DOHH2 (cell line): ENCODE measurements at regions not wholly inside any gene's neighbourhood (a gene's known extent, or its start where the extent isn't known, plus 50 kb on each side); places are given as distances from the start of the nearest gene placed in this dataset.

Experiments
- EZH2phosphoT487 ChIP-seq: fragments of 200-600 bp; sonication (generic); IDR thresholded peaks from 2 replicates; pipeline ENCODE4 v1.6.1; 2017; ENCODE audit warnings: borderline replicate concordance, mild to moderate bottlenecking, antibody characterized with exemption, low read length, moderate library complexity, mixed read lengths
- TF ChIP-seq, protein P1 (sequence below): fragments of 200-600 bp; sonication (generic); IDR thresholded peaks from one replicate; pipeline ENCODE4 v1.5.1; 2014; ENCODE audit warnings: antibody characterized with exemption, mild to moderate bottlenecking, low read depth, low read length; ENCODE audit not compliant: poor library complexity, severe bottlenecking

DNA sequence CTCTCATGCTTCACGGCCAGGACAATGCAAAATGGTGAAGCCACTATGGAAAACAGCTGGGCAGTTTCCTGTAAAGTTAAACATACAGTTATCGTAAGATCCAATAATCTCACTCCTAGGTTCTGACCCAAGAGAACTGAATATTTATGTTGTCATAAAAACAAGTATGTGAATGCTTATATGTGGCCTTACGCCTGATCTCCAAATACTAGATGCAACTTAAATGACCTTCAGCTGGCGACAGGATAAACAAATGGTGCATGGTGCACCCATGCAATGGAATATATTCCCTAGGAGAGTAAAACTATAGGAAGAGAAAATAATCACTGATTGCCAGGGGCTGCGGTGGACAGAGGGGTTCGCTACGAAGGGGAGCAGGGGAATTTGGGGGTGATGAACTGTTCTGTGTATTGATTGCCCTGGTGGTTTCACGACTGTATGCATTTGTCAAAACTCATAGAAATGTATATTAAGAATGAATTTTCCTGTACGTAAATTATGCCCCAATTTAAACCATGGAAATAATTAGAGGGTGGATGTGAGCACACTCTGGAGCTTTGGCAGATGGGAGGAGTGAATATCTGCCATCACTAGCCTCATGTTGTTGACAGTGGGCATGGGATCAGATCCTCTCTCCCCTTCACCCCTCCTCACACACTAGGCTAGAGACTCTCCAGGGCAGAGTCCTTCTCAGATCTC is 100.8 kb upstream of the MYCN start:
- TF ChIP-seq, protein P1, sequence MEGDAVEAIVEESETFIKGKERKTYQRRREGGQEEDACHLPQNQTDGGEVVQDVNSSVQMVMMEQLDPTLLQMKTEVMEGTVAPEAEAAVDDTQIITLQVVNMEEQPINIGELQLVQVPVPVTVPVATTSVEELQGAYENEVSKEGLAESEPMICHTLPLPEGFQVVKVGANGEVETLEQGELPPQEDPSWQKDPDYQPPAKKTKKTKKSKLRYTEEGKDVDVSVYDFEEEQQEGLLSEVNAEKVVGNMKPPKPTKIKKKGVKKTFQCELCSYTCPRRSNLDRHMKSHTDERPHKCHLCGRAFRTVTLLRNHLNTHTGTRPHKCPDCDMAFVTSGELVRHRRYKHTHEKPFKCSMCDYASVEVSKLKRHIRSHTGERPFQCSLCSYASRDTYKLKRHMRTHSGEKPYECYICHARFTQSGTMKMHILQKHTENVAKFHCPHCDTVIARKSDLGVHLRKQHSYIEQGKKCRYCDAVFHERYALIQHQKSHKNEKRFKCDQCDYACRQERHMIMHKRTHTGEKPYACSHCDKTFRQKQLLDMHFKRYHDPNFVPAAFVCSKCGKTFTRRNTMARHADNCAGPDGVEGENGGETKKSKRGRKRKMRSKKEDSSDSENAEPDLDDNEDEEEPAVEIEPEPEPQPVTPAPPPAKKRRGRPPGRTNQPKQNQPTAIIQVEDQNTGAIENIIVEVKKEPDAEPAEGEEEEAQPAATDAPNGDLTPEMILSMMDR, result no peak
- TF ChIP-seq EZH2phosphoT487, result no peak
